Panc1 (cell line): ENCODE measurements at regions not wholly inside any gene's neighbourhood (a gene's known extent, or its start where the extent isn't known, plus 50 kb on each side); places are given as distances from the start of the nearest gene placed in this dataset.

Experiments
- ATAC-seq: fragments of 200-7000 bp; cut with Tn5 transposase; 2 replicates; pipeline ENCODE4 v1.9.1; 2020; ENCODE audit warnings: mild to moderate bottlenecking, moderate library complexity
- BruUV-seq: library from RNA; stranded (reverse); fragments of 400-500 nt; replicated peaks from 2 replicates; lab custom pipeline; 2021; lab: Mats Ljungman, UMichigan
- CTCF ChIA-PET: fragments of 300-600 bp; sonication (Branson Sonifier 250); formaldehyde crosslinking; loops from one replicate; lab custom pipeline; 2022; ENCODE audit warnings: antibody characterized with exemption; lab: Charles Lee
- POLR2A ChIA-PET: fragments of 300-600 bp; sonication (Branson Sonifier 250); formaldehyde crosslinking; loops from one replicate; lab custom pipeline; 2022; ENCODE audit warnings: antibody characterized with exemption; lab: Charles Lee
- DNase-seq: peaks from one replicate; pipeline ENCODE4 v3.0.0-alpha.2; 2010; ENCODE audit warnings: low read depth, low spot score
- H3K27ac ChIP-seq: 2 replicates; pipeline ENCODE4 v1.5.1; 2011; ENCODE audit warnings: mild to moderate bottlenecking, low read length, inconsistent platforms
- H3K27me3 ChIP-seq: fragments of 200-500 bp; sonication (Bioruptor generic); 2 replicates; pipeline ENCODE4 v1.6.0; 2014; ENCODE audit warnings: low read length, inconsistent platforms; ENCODE audit not compliant: control insufficient read depth, insufficient read depth
- H3K36me3 ChIP-seq: fragments of 200-500 bp; sonication (Bioruptor generic); 2 replicates; pipeline ENCODE4 v1.5.1; 2014; ENCODE audit warnings: inconsistent platforms, mild to moderate bottlenecking, low read length, moderate library complexity; ENCODE audit not compliant: control insufficient read depth, insufficient read depth
- H3K4me1 ChIP-seq: 2 replicates; pipeline ENCODE4 v1.5.1; 2011; ENCODE audit warnings: inconsistent platforms, mild to moderate bottlenecking, low read length, moderate library complexity; ENCODE audit not compliant: control insufficient read depth, insufficient read depth
- H3K4me3 ChIP-seq, 2 experiments: 2 replicates each; pipeline ENCODE4 v1.5.1; 2011 to 2012; ENCODE audit warnings: low read depth in 2 of 2, low read length in 2 of 2, mild to moderate bottlenecking in 2 of 2, inconsistent platforms in 1 of 2, moderate library complexity in 1 of 2
- H3K9me3 ChIP-seq: fragments of 200-500 bp; sonication (Bioruptor generic); 2 replicates; pipeline ENCODE4 v1.5.1; 2014; ENCODE audit warnings: low read depth, mild to moderate bottlenecking, inconsistent platforms, low read length, moderate library complexity; ENCODE audit not compliant: control insufficient read depth, insufficient read depth
- CTCF ChIP-seq: fragments of 450-650 bp; IDR thresholded peaks from 2 replicates; pipeline ENCODE4 v1.5.1; 2017; ENCODE audit warnings: mild to moderate bottlenecking
- POLR2AphosphoS5 ChIP-seq: IDR thresholded peaks from 2 replicates; pipeline ENCODE4 v1.6.1; 2012; ENCODE audit warnings: mild to moderate bottlenecking, low read depth, low read length, moderate library complexity
- REST ChIP-seq, 2 experiments: IDR thresholded peaks; 2 replicates each; pipeline ENCODE4 v1.6.1; 2011 to 2012; ENCODE audit warnings: low read depth in 2 of 2, control low read depth in 1 of 2, low read length in 1 of 2, mild to moderate bottlenecking in 1 of 2, moderate library complexity in 1 of 2; ENCODE audit not compliant: insufficient read depth in 1 of 2
- SIN3A ChIP-seq: IDR thresholded peaks from 2 replicates; pipeline ENCODE4 v1.6.1; 2012; ENCODE audit warnings: low read depth, mild to moderate bottlenecking, low read length, moderate library complexity, borderline replicate concordance; ENCODE audit not compliant: insufficient read depth
- TCF7L2 ChIP-seq: IDR thresholded peaks from 2 replicates; pipeline ENCODE4 v1.6.1; 2011; ENCODE audit warnings: mild to moderate bottlenecking, low read depth, low read length, inconsistent platforms
- in situ Hi-C: cut with HindIII; loops from 2 replicates; pipeline ENCODE4 v1.10.0; 2016; ENCODE audit warnings: low sequenced_read_pairs, low pct_unique_long_range_greater_than_20kb
- intact Hi-C: fragments of 100-400 bp; cut with micrococcal nuclease; formaldehyde crosslinking; loops from one replicate; pipeline ENCODE4 v1.10.0; 2022; ENCODE audit not compliant: unreplicated experiment

- H3K4me1 ChIP-seq: 0 out of 2 replicates have a peak, but pooled peaks cover 3% of the 10 kb centered on the region
- H3K4me3 ChIP-seq: no peak overlapping the region
- ChIA-PET CTCF (no interaction called here), POLR2A (interaction anchor here (0.6 to 0.7 kb wide), 2 partner anchors 31 to 183 kb away, joined by 3 to 4 read pairs; no protein-coding TSS in a partner anchor)
- TF ChIP-seq POLR2AphosphoS5 (no peak), REST (IDR thresholded peaks at IDR 0.05; ENCODE audit: insufficient read depth in 1 of 2, low read depth in 2 of 2, low read length in 1 of 2) (no peak), TCF7L2 (no peak), CTCF (no peak), SIN3A (no peak)
- ATAC-seq (no peak), DNase-seq (no peak)
- H3K9me3 ChIP-seq: no peaks in the 10 kb centered on the region
- in situ Hi-C loops: no loop called here
- no peak overlapping the region for H3K27ac ChIP-seq
- BruUV-seq: no TSS peak
- no peaks in the 10 kb centered on the region for H3K36me3 ChIP-seq
- no peaks in the 10 kb centered on the region for H3K27me3 ChIP-seq
- intact Hi-C loops: no loop called here
Observed at GRCh38 chr2:186959486-186959885, 110.5 kb upstream of the ZSWIM2 start.

- no peaks in the 10 kb centered on the region for H3K9me3 ChIP-seq
- CTCF ChIA-PET: interaction anchor here (0.7 kb wide), 1 partner anchor 36 kb away, joined by 5 read pairs; no protein-coding TSS in a partner anchor
Observed at GRCh38 chr2:186950694-186951093, 101.7 kb upstream of the ZSWIM2 start.

More at GRCh38 chr2:186950694-186951093, 101.7 kb upstream of the ZSWIM2 start:
- no TSS peak for BruUV-seq
- DNase-seq (no peak), ATAC-seq (peak; percentile 66)
- in situ Hi-C loops (no loop called here), intact Hi-C loops (no loop called here)
- Histone ChIP-seq H3K36me3 (no peaks in the 10 kb centered on the region), H3K27ac (no peak overlapping the region), H3K4me3 (no peak overlapping the region), H3K27me3 (no peaks in the 10 kb centered on the region), H3K4me1 (0 out of 2 replicates have a peak, but pooled peaks cover 6% of the 10 kb centered on the region)
- TF ChIP-seq POLR2AphosphoS5: no peak
- TF ChIP-seq REST (IDR thresholded peaks at IDR 0.05; ENCODE audit: insufficient read depth in 1 of 2, low read depth in 2 of 2, low read length in 1 of 2): no peak
- TF ChIP-seq TCF7L2: no peak
- no peak for TF ChIP-seq CTCF
- TF ChIP-seq SIN3A: no peak
- POLR2A ChIA-PET: no interaction called here
